Colonic mucosa (tissue), 4 donors: ENCODE measurements at regions not wholly inside any gene's neighbourhood (a gene's known extent, or its start where the extent isn't known, plus 50 kb on each side); places are given as distances from the start of the nearest gene placed in this dataset.

Experiments used
- DNase-seq: peaks from one replicate; pipeline ENCODE4 v3.0.0-alpha.2; 2020
- H3K27ac ChIP-seq: fragments of 200-600 bp; one replicate; pipeline ENCODE4 v1.8.0; 2021
- H3K27me3 ChIP-seq: fragments of 200-600 bp; one replicate; pipeline ENCODE4 v1.8.0; 2021
- H3K36me3 ChIP-seq: fragments of 200-600 bp; one replicate; pipeline ENCODE4 v1.8.0; 2021
- H3K4me1 ChIP-seq: fragments of 200-600 bp; one replicate; pipeline ENCODE4 v1.8.0; 2021; ENCODE audit warnings: mild to moderate bottlenecking
- H3K4me3 ChIP-seq: fragments of 200-600 bp; one replicate; pipeline ENCODE4 v1.8.0; 2021
- H3K9ac ChIP-seq, 2 donors: one replicate each; pipeline ENCODE4 v1.7.0; 2013; ENCODE audit warnings: control low read depth in 2 of 2, low read depth in 2 of 2, low read length in 2 of 2
- H3K9me3 ChIP-seq: fragments of 200-600 bp; one replicate; pipeline ENCODE4 v1.8.0; 2021
- CTCF ChIP-seq: fragments of 200-600 bp; IDR thresholded peaks from one replicate; pipeline ENCODE4 v1.8.0; 2022; ENCODE audit warnings: antibody characterized with exemption, mild to moderate bottlenecking
- intact Hi-C: fragments of 100-400 bp; cut with DNase I; formaldehyde crosslinking; loops from one replicate; pipeline ENCODE4 v1.14.1; 2022
- donor health status: healthy.
- donor health status: DM: no; HTN: no; CAD: no.
- donor health status: DM: no; HTN: no; CAD: no.

GRCh38 chr18:54767098-54767497, 61.2 kb upstream of the RAB27B start:
- Histone ChIP-seq H3K9me3 (no peaks in the 10 kb centered on the region), H3K27me3 (no peaks in the 10 kb centered on the region), H3K27ac (no peak overlapping the region), H3K4me1 (no peaks in the 10 kb centered on the region), H3K9ac (no peak overlapping the region), H3K36me3 (no peaks in the 10 kb centered on the region), H3K4me3 (no peak overlapping the region)
- DNase-seq: no peak
- TF ChIP-seq CTCF: no peak
- intact Hi-C loops: no loop called here

GRCh38 chr18:54769526-54770464, 58.5 kb upstream of the RAB27B start:
- Histone ChIP-seq H3K9me3 (no peaks in the 10 kb centered on the region), H3K27ac (no peak overlapping the region), H3K27me3 (no peaks in the 10 kb centered on the region), H3K9ac (no peak overlapping the region), H3K36me3 (no peaks in the 10 kb centered on the region), H3K4me3 (no peak overlapping the region), H3K4me1 (no peaks in the 10 kb centered on the region)
- no peak for TF ChIP-seq CTCF
- intact Hi-C loops: no loop called here
- no peak for DNase-seq

GRCh38 chr18:54772056-54772455, 56.2 kb upstream of the RAB27B start:
- Histone ChIP-seq H3K9ac (no peak overlapping the region), H3K4me1 (no peaks in the 10 kb centered on the region), H3K4me3 (no peak overlapping the region), H3K27me3 (no peaks in the 10 kb centered on the region), H3K27ac (no peak overlapping the region), H3K36me3 (no peaks in the 10 kb centered on the region), H3K9me3 (no peaks in the 10 kb centered on the region)
- intact Hi-C loops: no loop called here
- TF ChIP-seq CTCF: no peak
- no peak for DNase-seq

GRCh38 chr18:54774423-54774822, 53.9 kb upstream of the RAB27B start:
- DNase-seq: no peak
- H3K4me3 ChIP-seq: no peak overlapping the region
- no peak for TF ChIP-seq CTCF
- H3K9ac ChIP-seq: no peak overlapping the region
- H3K27me3 ChIP-seq: no peaks in the 10 kb centered on the region
- no peak overlapping the region for H3K27ac ChIP-seq
- no peaks in the 10 kb centered on the region for H3K36me3 ChIP-seq
- intact Hi-C loops: no loop called here
- no peaks in the 10 kb centered on the region for H3K4me1 ChIP-seq
- H3K9me3 ChIP-seq: no peaks in the 10 kb centered on the region

GRCh38 chr18:54774981-54775665, 53.2 kb upstream of the RAB27B start:
- Histone ChIP-seq H3K36me3 (no peaks in the 10 kb centered on the region), H3K4me3 (no peak overlapping the region), H3K27me3 (no peaks in the 10 kb centered on the region), H3K9ac (no peak overlapping the region), H3K4me1 (no peaks in the 10 kb centered on the region), H3K27ac (no peak overlapping the region), H3K9me3 (no peaks in the 10 kb centered on the region)
- no peak for DNase-seq
- no peak for TF ChIP-seq CTCF
- intact Hi-C loops: no loop called here
